GM18868 (cell line): ENCODE measurements at regions not wholly inside any gene's neighbourhood (a gene's known extent, or its start where the extent isn't known, plus 50 kb on each side); places are given as distances from the start of the nearest gene placed in this dataset.
"Not testable (repeated sequence)": the region's sequence is repeated elsewhere in the genome, so short reads cannot be mapped to it uniquely, and the experiment has no call there.

Experiments used
- ATAC-seq: cut with Tn5 transposase; IDR thresholded peaks from one replicate; pipeline ENCODE4 v1.9.1; 2021; ENCODE audit warnings: mild to moderate bottlenecking, moderate library complexity; ENCODE audit not compliant: unreplicated experiment

GRCh38 chr15:21024235-21024987 lies 158.3 kb upstream of the POTEB2 start:
- not testable (repeated sequence) for ATAC-seq

GRCh38 chr15:21018176-21018575 lies 152.1 kb upstream of the POTEB2 start:
- ATAC-seq: not testable (repeated sequence)

- not testable (repeated sequence) for ATAC-seq
Measured at GRCh38 chr15:21017326-21017725, 151.2 kb upstream of the POTEB2 start.

- not testable (repeated sequence) for ATAC-seq
Measured at GRCh38 chr15:21016589-21016988, 150.5 kb upstream of the POTEB2 start.

GRCh38 chr15:21015171-21015570 lies 149.1 kb upstream of the POTEB2 start:
- ATAC-seq: not testable (repeated sequence)

- not testable (repeated sequence) for ATAC-seq
Measured at GRCh38 chr15:21013308-21013707, 147.2 kb upstream of the POTEB2 start.

GRCh38 chr15:21009651-21010050 lies 143.5 kb upstream of the POTEB2 start:
- not testable (repeated sequence) for ATAC-seq

- not testable (repeated sequence) for ATAC-seq
Measured at GRCh38 chr15:21003459-21003858, 137.3 kb upstream of the POTEB2 start.

- not testable (repeated sequence) for ATAC-seq
Measured at GRCh38 chr15:21001950-21002349, 135.8 kb upstream of the POTEB2 start.

- ATAC-seq: not testable (repeated sequence)
Measured at GRCh38 chr15:20991691-20992090, 125.6 kb upstream of the POTEB2 start.

GRCh38 chr15:20991253-20991652 lies 125.1 kb upstream of the POTEB2 start:
- ATAC-seq: not testable (repeated sequence)

GRCh38 chr15:20986775-20987174 lies 120.7 kb upstream of the POTEB2 start:
- ATAC-seq: not testable (repeated sequence)

- peak; percentile 98 for ATAC-seq
Measured at GRCh38 chr15:20978057-20978456, 111.9 kb upstream of the POTEB2 start.

GRCh38 chr15:20972762-20973161 lies 106.6 kb upstream of the POTEB2 start:
- ATAC-seq: not testable (repeated sequence)

- not testable (repeated sequence) for ATAC-seq
Measured at GRCh38 chr15:20959299-20959698, 93.2 kb upstream of the POTEB2 start.

GRCh38 chr15:20929322-20929721 lies 63.2 kb upstream of the POTEB2 start:
- not testable (repeated sequence) for ATAC-seq
